ENCODE measurements at regions not wholly inside any gene's neighbourhood (a gene's known extent, or its start where the extent isn't known, plus 50 kb on each side); places are given as distances from the start of the nearest gene placed in this dataset.

- no peak for DNase-seq (ENCODE audit: low read depth)
- TF ChIP-seq CTCF (conservative IDR thresholded peaks at IDR 0.05; ENCODE audit: low read depth, low read length) = no peak
- no peak overlapping the region for H3K4me3 ChIP-seq (ENCODE audit: low read depth, low read length)
These were observed 241.8 kb downstream of the NPHP4 start for GRCh38 chr1:5750186-5751162.

- no peak overlapping the region for H3K4me3 ChIP-seq (ENCODE audit: low read depth, low read length)
- no peak for TF ChIP-seq CTCF (conservative IDR thresholded peaks at IDR 0.05; ENCODE audit: low read depth, low read length)
- no peak for DNase-seq (ENCODE audit: low read depth)
These were observed 243.7 kb downstream of the NPHP4 start for GRCh38 chr1:5748286-5749225.

GRCh38 chr1:5747426-5748285 lies 244.6 kb downstream of the NPHP4 start:
- DNase-seq (ENCODE audit: low read depth) = no peak
- no peak for TF ChIP-seq CTCF (conservative IDR thresholded peaks at IDR 0.05; ENCODE audit: low read depth, low read length)
- H3K4me3 ChIP-seq (ENCODE audit: low read depth, low read length) = no peak overlapping the region

GRCh38 chr1:5746611-5747425 lies 245.4 kb downstream of the NPHP4 start:
- TF ChIP-seq CTCF (conservative IDR thresholded peaks at IDR 0.05; ENCODE audit: low read depth, low read length) = no peak
- no peak for DNase-seq (ENCODE audit: low read depth)

GRCh38 chr1:5745800-5746610 lies 246.2 kb downstream of the NPHP4 start:
- no peak overlapping the region for H3K4me3 ChIP-seq (ENCODE audit: low read depth, low read length)
- TF ChIP-seq CTCF (conservative IDR thresholded peaks at IDR 0.05; ENCODE audit: low read depth, low read length) = peak; percentile 92
- no peak for DNase-seq (ENCODE audit: low read depth)

More at GRCh38 chr1:5746611-5747425, 245.4 kb downstream of the NPHP4 start:
- H3K4me3 ChIP-seq (ENCODE audit: low read depth, low read length) = no peak overlapping the region

Data from epithelial cell of proximal tubule (primary cell).